ENCODE measurements at regions not wholly inside any gene's neighbourhood (a gene's known extent, or its start where the extent isn't known, plus 50 kb on each side); places are given as distances from the start of the nearest gene placed in this dataset.
"Not testable (repeated sequence)": the region's sequence is repeated elsewhere in the genome, so short reads cannot be mapped to it uniquely, and the experiment has no call there.

DNA sequence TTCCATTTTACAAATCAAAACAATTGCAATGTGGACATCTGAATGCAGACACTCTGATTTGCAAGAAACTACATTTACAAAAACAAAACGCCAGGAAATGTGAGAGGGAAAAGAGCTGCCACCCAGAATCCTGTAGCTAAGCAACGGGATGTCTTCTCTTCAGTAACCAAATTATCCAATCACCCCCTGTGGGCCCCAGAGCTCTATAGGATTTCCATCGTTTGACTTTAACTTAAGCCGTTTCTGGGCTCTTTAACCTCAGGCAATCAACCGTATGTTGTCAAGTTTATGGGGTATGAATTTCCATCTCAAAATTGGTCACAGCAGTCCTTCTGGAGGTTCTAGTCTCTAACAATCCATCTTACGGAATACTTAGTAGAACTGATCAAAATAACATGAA, 240.5 kb downstream of the ETV1 start:
- TF ChIP-seq POLR2AphosphoS5 (IDR thresholded peaks at IDR 0.05; ENCODE audit: low read depth, low read length) (no peak), TAF1 (IDR thresholded peaks at IDR 0.05; ENCODE audit: borderline replicate concordance, low read depth, low read length) (no peak), POLR2A (IDR thresholded peaks at IDR 0.05; ENCODE audit: low read depth, low read length) (no peak)
- DNase-seq (ENCODE audit: insufficient read length): no peak
- FAIRE-seq: no peak

DNA sequence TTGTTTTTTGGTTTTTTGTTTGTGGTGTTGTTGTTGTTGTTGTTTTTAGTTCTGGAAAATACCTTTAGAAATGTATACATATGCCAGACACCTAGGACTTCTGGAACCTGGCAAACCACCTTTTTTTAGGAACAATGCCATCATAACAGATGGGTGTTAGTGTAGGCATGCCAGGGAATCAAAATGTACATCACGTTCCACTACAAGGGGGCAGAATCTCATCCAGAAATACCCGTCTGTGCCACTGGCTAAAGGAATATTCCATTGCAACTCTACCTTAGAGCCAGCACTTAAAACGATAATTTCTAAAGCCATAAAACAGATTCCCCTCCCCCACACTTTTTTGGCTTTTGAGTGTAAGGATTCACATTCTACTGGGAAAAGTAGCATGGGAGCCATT, 239.8 kb downstream of the ETV1 start:
- TF ChIP-seq POLR2A (IDR thresholded peaks at IDR 0.05; ENCODE audit: low read depth, low read length) (no peak), POLR2AphosphoS5 (IDR thresholded peaks at IDR 0.05; ENCODE audit: low read depth, low read length) (no peak), TAF1 (IDR thresholded peaks at IDR 0.05; ENCODE audit: borderline replicate concordance, low read depth, low read length) (no peak)
- DNase-seq (ENCODE audit: insufficient read length): no peak
- no peak for FAIRE-seq

DNA sequence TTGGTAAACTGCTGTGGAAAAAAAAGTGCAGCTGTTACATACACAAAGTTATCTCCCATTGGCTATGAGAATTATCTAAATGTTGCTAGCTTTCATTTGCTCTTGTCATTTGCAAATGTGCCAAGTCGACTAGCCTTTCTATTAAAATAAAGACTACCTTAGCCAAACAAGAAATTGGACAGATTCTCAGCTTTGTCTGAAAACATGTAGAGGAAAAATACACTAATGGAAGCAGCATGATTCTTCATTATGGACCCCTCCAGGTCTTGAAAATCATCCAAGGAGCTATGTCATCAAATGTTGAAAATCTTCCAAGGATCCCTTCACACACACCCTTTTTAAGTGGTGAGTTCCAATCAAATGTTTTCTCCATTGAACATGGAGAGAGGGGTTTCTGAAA, 237.7 kb downstream of the ETV1 start:
- FAIRE-seq: no peak
- no peak for DNase-seq (ENCODE audit: insufficient read length)
- TF ChIP-seq POLR2AphosphoS5 (IDR thresholded peaks at IDR 0.05; ENCODE audit: low read depth, low read length) (no peak), TAF1 (IDR thresholded peaks at IDR 0.05; ENCODE audit: borderline replicate concordance, low read depth, low read length) (no peak), POLR2A (IDR thresholded peaks at IDR 0.05; ENCODE audit: low read depth, low read length) (no peak)

DNA sequence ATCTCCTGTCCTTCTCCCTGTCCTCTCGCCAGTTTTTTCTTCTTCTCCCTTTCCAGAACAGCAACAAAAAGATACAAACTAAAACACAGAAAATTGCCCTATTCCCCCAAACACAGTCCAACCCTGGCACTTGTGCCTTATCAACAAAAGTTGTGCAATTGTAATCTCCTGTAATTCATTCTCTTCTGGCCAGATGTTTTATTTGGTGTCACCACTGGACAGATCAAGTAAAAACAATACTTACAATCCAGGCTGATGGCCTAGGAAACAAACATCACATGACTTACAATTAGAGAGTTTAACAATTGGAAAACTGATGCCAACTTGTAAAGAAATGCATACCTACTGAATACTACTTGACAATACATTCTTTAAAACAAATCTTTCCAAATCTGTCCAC, 231.6 kb downstream of the ETV1 start:
- TF ChIP-seq POLR2A (IDR thresholded peaks at IDR 0.05; ENCODE audit: low read depth, low read length) (no peak), POLR2AphosphoS5 (IDR thresholded peaks at IDR 0.05; ENCODE audit: low read depth, low read length) (no peak), TAF1 (IDR thresholded peaks at IDR 0.05; ENCODE audit: borderline replicate concordance, low read depth, low read length) (no peak)
- FAIRE-seq (no peak), DNase-seq (ENCODE audit: insufficient read length) (no peak)

DNA sequence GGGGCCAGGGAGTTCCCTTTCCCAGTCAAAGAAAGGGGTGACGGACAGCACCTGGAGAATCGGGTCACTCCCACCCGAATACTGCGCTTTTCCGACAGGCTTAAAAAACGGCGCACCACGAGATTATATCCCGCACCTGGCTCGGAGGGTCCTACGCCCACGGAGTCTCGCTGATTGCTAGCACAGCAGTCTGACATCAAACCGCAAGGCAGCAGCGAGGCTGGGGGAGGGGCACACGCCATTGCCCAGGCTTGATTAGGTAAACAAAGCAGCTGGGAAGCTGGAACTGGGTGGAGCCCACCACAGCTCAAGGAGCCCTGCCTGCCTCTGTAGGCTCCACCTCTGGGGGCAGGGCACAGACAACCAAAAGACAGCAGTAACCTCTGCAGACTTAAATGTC, 223.6 kb downstream of the ETV1 start:
- FAIRE-seq; DNase-seq (ENCODE audit: insufficient read length): not testable (repeated sequence)

DNA sequence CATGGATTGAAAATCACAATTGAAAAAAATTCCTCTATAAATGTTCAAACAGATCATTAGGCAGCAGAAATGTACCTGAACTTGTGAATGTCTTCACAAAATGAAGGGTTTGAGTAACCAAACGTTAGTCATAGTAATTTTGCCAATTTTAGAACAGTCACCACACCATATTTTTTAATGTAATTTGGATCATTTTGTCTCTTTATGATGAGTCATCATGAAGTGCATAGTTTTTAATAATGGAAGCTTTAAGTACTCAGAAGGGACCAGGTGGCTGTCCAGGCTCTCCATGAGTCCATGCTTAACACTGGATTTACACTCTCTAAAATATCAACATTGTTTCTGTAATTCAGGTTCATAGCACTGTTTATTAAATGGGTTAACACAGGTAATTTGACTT, 219.2 kb downstream of the ETV1 start:
- FAIRE-seq: no peak
- TF ChIP-seq TAF1 (IDR thresholded peaks at IDR 0.05; ENCODE audit: borderline replicate concordance, low read depth, low read length): no peak
- no peak for TF ChIP-seq POLR2AphosphoS5 (IDR thresholded peaks at IDR 0.05; ENCODE audit: low read depth, low read length)
- TF ChIP-seq POLR2A (IDR thresholded peaks at IDR 0.05; ENCODE audit: low read depth, low read length): no peak
- DNase-seq (ENCODE audit: insufficient read length): no peak

GRCh38 chr7:13774976-13775375, 214.5 kb downstream of the ETV1 start:
- TF ChIP-seq POLR2A (IDR thresholded peaks at IDR 0.05; ENCODE audit: low read depth, low read length) (no peak), TAF1 (IDR thresholded peaks at IDR 0.05; ENCODE audit: borderline replicate concordance, low read depth, low read length) (no peak), POLR2AphosphoS5 (IDR thresholded peaks at IDR 0.05; ENCODE audit: low read depth, low read length) (no peak)
- FAIRE-seq: no peak
- no peak for DNase-seq (ENCODE audit: insufficient read length)

GRCh38 chr7:13777242-13777641, 212.2 kb downstream of the ETV1 start:
- TF ChIP-seq TAF1 (IDR thresholded peaks at IDR 0.05; ENCODE audit: borderline replicate concordance, low read depth, low read length) (no peak), POLR2A (IDR thresholded peaks at IDR 0.05; ENCODE audit: low read depth, low read length) (no peak), POLR2AphosphoS5 (IDR thresholded peaks at IDR 0.05; ENCODE audit: low read depth, low read length) (no peak)
- no peak for FAIRE-seq
- DNase-seq (ENCODE audit: insufficient read length): no peak

DNA sequence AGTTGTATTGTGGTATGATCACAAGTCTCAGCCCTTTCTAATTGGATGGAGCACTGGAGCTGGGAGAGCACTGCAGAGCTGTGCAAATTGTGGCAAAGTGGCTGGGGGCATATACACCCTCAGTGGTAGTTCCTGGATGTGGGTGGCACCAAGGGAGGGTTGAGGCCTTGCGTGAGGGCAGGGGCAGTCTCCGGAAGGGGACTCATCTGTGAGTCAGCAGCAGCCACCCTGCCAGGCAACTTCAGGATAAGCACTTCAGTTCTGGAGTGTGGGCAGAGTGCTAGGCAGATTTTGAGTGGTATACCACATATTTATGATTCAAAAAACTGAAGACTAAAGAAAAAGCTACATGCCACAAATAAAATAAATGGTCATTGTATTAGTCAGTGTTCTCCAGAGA, 210.5 kb downstream of the ETV1 start:
- TF ChIP-seq POLR2A (IDR thresholded peaks at IDR 0.05; ENCODE audit: low read depth, low read length): no peak
- no peak for TF ChIP-seq TAF1 (IDR thresholded peaks at IDR 0.05; ENCODE audit: borderline replicate concordance, low read depth, low read length)
- FAIRE-seq (no peak), DNase-seq (ENCODE audit: insufficient read length) (no peak)

DNA sequence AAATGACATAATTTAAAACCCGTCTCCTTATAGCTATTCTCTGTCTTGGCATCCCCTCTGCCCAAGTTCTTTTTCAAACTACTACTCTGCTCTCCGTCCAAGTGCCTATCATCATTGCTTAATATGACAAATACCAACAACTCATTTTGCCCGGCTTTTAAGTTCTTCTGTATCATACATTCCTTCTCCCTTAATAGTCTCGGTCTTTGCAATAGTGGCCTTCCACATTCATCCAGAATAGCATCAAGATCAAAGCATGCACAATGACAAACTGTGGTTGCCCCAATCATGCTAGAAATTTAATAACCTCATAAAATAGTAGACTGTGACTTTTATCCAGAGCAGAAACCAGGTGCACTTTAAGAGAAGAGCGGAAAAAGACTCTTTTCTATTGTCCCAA, 198.9 kb downstream of the ETV1 start:
- DNase-seq (ENCODE audit: insufficient read length) (no peak), FAIRE-seq (no peak)
- TF ChIP-seq POLR2AphosphoS5 (IDR thresholded peaks at IDR 0.05; ENCODE audit: low read depth, low read length): no peak
- TF ChIP-seq POLR2A (IDR thresholded peaks at IDR 0.05; ENCODE audit: low read depth, low read length): no peak
- no peak for TF ChIP-seq TAF1 (IDR thresholded peaks at IDR 0.05; ENCODE audit: borderline replicate concordance, low read depth, low read length)

GRCh38 chr7:13792208-13792607, 197.3 kb downstream of the ETV1 start:
- FAIRE-seq (no peak), DNase-seq (ENCODE audit: insufficient read length) (no peak)
- TF ChIP-seq POLR2AphosphoS5 (IDR thresholded peaks at IDR 0.05; ENCODE audit: low read depth, low read length) (no peak), POLR2A (IDR thresholded peaks at IDR 0.05; ENCODE audit: low read depth, low read length) (no peak), TAF1 (IDR thresholded peaks at IDR 0.05; ENCODE audit: borderline replicate concordance, low read depth, low read length) (no peak)

DNA sequence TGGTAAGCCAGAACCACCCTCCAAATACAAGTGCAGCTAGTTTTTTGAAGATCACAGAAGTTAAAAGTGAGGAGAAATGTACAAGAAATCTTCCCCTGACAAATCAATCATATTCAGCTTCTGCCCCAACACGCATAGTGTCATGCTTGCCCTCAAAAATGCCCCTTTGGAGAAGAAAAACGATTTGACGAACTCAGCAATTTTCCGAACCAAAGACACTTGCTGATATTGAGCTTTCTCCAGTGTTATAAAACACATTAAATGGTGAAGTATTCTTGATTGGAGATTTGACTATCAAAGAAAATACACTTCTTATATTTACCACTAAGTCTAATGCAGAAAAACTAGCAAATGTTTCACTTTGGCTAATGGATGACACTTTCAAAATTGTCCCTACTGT, 195.5 kb downstream of the ETV1 start:
- no peak for FAIRE-seq
- TF ChIP-seq POLR2AphosphoS5 (IDR thresholded peaks at IDR 0.05; ENCODE audit: low read depth, low read length) (no peak), TAF1 (IDR thresholded peaks at IDR 0.05; ENCODE audit: borderline replicate concordance, low read depth, low read length) (no peak), POLR2A (IDR thresholded peaks at IDR 0.05; ENCODE audit: low read depth, low read length) (no peak)
- no peak for DNase-seq (ENCODE audit: insufficient read length)

DNA sequence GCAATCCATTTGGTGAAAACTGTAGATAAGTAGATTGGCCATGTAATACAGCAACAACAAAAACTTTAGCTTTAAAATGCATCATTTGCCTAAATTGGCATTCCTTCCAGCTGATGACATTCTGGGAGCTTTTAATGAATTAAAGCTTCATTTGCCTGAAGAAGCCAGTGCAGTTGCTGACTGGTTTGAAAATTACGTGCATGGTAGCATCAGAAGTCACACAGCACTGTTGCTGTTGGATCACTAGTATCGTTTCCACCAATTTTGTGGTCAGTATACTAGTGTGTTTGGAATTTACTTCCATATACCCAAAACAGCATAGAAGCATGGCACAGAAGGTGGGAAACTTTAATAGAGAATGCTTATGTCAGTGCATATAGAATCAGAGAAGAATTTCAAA, 194.9 kb downstream of the ETV1 start:
- TF ChIP-seq TAF1 (IDR thresholded peaks at IDR 0.05; ENCODE audit: borderline replicate concordance, low read depth, low read length): no peak
- no peak for TF ChIP-seq POLR2AphosphoS5 (IDR thresholded peaks at IDR 0.05; ENCODE audit: low read depth, low read length)
- TF ChIP-seq POLR2A (IDR thresholded peaks at IDR 0.05; ENCODE audit: low read depth, low read length): no peak
- DNase-seq (ENCODE audit: insufficient read length): no peak
- no peak for FAIRE-seq

Measured in GM12892 (cell line).